WI38 (cell line): ENCODE measurements at regions not wholly inside any gene's neighbourhood (a gene's known extent, or its start where the extent isn't known, plus 50 kb on each side); places are given as distances from the start of the nearest gene placed in this dataset.

Experiments
- H3K4me3 ChIP-seq: 2 replicates; pipeline ENCODE4 v1.5.1; 2011; ENCODE audit warnings: low read depth, mild to moderate bottlenecking, control low read depth, low read length
- TF ChIP-seq, protein P1 (sequence below): IDR thresholded peaks from 2 replicates; pipeline ENCODE4 v1.5.1; 2012; ENCODE audit warnings: low read depth, mild to moderate bottlenecking, control low read depth, low read length

- no peak overlapping the region for H3K4me3 ChIP-seq
- TF ChIP-seq, protein P1, sequence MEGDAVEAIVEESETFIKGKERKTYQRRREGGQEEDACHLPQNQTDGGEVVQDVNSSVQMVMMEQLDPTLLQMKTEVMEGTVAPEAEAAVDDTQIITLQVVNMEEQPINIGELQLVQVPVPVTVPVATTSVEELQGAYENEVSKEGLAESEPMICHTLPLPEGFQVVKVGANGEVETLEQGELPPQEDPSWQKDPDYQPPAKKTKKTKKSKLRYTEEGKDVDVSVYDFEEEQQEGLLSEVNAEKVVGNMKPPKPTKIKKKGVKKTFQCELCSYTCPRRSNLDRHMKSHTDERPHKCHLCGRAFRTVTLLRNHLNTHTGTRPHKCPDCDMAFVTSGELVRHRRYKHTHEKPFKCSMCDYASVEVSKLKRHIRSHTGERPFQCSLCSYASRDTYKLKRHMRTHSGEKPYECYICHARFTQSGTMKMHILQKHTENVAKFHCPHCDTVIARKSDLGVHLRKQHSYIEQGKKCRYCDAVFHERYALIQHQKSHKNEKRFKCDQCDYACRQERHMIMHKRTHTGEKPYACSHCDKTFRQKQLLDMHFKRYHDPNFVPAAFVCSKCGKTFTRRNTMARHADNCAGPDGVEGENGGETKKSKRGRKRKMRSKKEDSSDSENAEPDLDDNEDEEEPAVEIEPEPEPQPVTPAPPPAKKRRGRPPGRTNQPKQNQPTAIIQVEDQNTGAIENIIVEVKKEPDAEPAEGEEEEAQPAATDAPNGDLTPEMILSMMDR = no peak
Measured at GRCh38 chr12:127192391-127192790, 1074.6 kb upstream of the TMEM132C start.

GRCh38 chr12:127193341-127193740, 1073.6 kb upstream of the TMEM132C start:
- no peak overlapping the region for H3K4me3 ChIP-seq
- TF ChIP-seq, protein P1 = no peak

GRCh38 chr12:127194176-127194575, 1072.8 kb upstream of the TMEM132C start:
- no peak overlapping the region for H3K4me3 ChIP-seq
- TF ChIP-seq, protein P1 = no peak

DNA sequence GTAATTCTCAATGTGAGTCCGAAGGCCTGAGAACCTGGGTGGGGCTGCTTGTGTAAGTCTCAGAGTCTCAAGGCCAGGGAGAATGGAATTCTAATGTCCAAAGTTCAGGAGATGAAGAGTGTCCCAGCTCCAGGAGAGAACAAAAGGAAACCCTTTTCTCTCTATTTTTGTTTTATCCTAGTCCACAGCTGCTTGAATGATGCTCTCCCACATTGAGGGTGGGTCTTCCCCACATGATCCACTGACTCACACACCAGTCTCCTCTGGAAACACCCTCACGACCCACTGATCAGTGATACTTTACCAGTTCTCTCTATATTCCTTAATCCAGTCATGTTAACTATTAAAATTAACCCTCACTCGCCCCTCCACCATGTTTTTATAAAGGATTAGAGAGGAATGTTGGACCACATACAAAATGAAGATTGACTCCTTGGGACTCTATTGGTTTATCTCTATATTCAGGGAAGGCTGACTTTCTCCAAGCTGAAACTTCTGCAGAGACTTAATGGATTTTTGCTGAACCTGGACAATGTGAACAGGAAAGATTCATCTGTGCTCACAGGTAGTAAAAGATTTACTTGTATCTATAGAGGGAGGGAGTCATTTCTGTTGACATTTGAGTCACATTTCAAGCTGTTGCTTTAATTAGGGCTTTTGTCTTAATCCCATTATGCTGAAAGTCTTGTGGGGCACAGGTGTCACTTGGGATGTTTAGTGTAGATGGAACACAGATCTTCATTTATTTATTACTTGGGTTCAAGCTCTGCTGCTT, 1061.0 kb upstream of the TMEM132C start:
- no peak overlapping the region for H3K4me3 ChIP-seq
- TF ChIP-seq, protein P1 = no peak

DNA sequence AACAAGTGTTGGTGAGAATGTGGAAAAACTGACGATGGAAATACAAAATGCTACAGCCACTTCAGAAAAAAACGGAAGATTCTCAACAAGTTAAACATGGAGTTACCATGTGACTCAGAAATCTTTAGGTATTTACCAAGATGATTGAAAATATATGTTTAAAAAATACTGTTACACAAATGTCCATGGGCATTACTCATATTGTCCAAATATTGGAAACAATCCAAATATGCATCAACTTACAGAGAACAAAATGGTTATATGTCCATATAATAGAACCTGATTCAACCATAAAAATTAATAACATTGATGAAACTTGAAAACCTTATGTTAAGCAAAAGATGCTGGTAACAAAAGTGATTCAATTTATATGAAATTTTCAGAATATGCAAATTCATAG, 1057.7 kb upstream of the TMEM132C start:
- no peak overlapping the region for H3K4me3 ChIP-seq
- TF ChIP-seq, protein P1 = no peak

DNA sequence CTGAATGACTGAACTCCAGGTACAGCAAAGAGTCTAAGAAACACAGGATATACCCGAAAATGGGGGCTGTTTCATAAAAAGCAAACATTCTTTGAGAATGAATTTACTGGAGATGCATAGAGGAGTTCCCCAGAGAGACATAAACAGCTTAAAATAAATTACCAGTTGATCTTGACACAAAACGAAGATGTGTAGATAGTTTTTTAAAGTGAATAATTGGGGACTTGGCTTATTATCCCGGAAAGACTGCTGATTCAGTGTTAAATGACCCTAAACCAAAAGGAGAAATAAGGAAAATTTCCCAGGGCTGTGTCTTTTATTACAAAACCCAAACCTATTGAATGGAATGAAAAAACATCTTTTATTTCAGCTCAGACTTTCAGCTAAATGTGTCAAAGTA, 1052.8 kb upstream of the TMEM132C start:
- TF ChIP-seq, protein P1 = no peak
- no peak overlapping the region for H3K4me3 ChIP-seq

DNA sequence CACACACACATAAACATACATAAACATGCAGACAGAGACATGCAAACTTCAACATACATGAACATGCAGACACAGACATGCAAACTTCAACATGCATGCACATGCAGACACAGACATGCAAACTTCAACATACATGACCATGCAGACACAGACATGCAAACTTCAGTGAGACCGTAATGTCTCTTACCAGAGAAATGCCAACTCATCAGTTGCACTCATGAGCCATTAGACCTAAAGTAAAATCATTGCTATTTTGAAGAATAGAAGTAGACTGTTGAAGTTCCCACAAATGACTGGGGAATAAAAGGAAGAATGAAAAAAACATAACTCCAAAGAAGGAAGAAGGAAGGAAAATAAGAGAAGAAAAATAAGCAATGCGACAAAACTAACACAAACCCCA, 1044.0 kb upstream of the TMEM132C start:
- TF ChIP-seq, protein P1 = no peak
- no peak overlapping the region for H3K4me3 ChIP-seq
